HCT116 (cell line): ENCODE measurements at regions not wholly inside any gene's neighbourhood (a gene's known extent, or its start where the extent isn't known, plus 50 kb on each side); places are given as distances from the start of the nearest gene placed in this dataset.

Experiments
- ATAC-seq: fragments of 200-7000 bp; cut with Tn5 transposase; 2 replicates; pipeline ENCODE4 v1.9.1; 2020; ENCODE audit warnings: mild to moderate bottlenecking, moderate library complexity
- BruUV-seq: library from RNA; stranded (reverse); fragments of 400-500 nt; replicated peaks from 2 replicates; lab custom pipeline; 2021; lab: Mats Ljungman, UMichigan
- CTCF ChIA-PET: fragments of 300-600 bp; sonication (Branson Sonifier 250); formaldehyde crosslinking; loops from one replicate; lab custom pipeline; 2021; ENCODE audit warnings: antibody characterized with exemption; lab: Charles Lee
- POLR2A ChIA-PET: fragments of 300-600, 350-600 bp; sonication (Branson Sonifier 250); formaldehyde crosslinking; loops from one replicate; lab custom pipeline; 2021; ENCODE audit warnings: antibody characterized with exemption; lab: Charles Lee
- RAD21 ChIA-PET, 2 experiments: fragments of 300-600 bp; sonication (Branson Sonifier 250); formaldehyde crosslinking; loops; one replicate each; lab custom pipeline; 2023; ENCODE audit warnings: low total read pairs in 2 of 2; ENCODE audit not compliant: uncharacterized antibody in 2 of 2, unreplicated experiment in 2 of 2, low non-redundant PET in 1 of 2; lab: Charles Lee
- DNase-seq: peaks from one replicate; pipeline ENCODE4 v3.0.0-alpha.2; 2010; ENCODE audit warnings: low read depth, low spot score
- H2AFZ ChIP-seq: fragments of 200-600 bp; shearing (Covaris generic), sonication (generic); 2 replicates; pipeline ENCODE4 v1.6.1; 2017; ENCODE audit warnings: low read depth, mixed run types, mixed read lengths, antibody characterized with exemption, low read length; ENCODE audit not compliant: poor library complexity, severe bottlenecking
- H3K27ac ChIP-seq: 2 replicates; pipeline ENCODE4 v1.5.1; 2012; ENCODE audit warnings: low read depth, low read length
- H3K27me3 ChIP-seq: fragments of 200-600 bp; sonication (generic); 2 replicates; pipeline ENCODE4 v1.6.1; 2016; ENCODE audit warnings: mixed run types, low read length, mixed read lengths; ENCODE audit not compliant: insufficient read depth
- H3K36me3 ChIP-seq, 2 experiments: fragments of 200-500 bp in 1 of 2; fragments of 200-600 bp in 1 of 2; sonication (Bioruptor generic) in 1 of 2; sonication (generic) in 1 of 2; 2 replicates each; pipeline versions ENCODE4 v1.5.1 to v1.6.1; 2014 to 2016; ENCODE audit warnings: low read length in 2 of 2, inconsistent platforms in 1 of 2, mixed read lengths in 1 of 2, mixed run types in 1 of 2; ENCODE audit not compliant: insufficient read depth in 2 of 2, control insufficient read depth in 1 of 2
- H3K4me1 ChIP-seq, 2 experiments: fragments of 200-600 bp in 1 of 2; sonication (generic) in 1 of 2; 2 replicates each; pipeline versions ENCODE4 v1.5.1 to v1.6.1; 2012 to 2017; ENCODE audit warnings: low read length in 2 of 2, inconsistent platforms in 1 of 2, mild to moderate bottlenecking in 1 of 2, mixed read lengths in 1 of 2, mixed run types in 1 of 2, moderate library complexity in 1 of 2; ENCODE audit not compliant: insufficient read depth in 2 of 2, control insufficient read depth in 1 of 2
- H3K4me2 ChIP-seq: fragments of 200-600 bp; sonication (generic); 2 replicates; pipeline ENCODE4 v1.6.1; 2017; ENCODE audit warnings: mixed run types, low read length, mixed read lengths
- H3K4me3 ChIP-seq, 2 experiments: fragments of 200-600 bp in 1 of 2; sonication (generic) in 1 of 2; replicated peaks in 1 of 2; 2 replicates each; pipeline ENCODE4 v1.5.1; 2011 to 2016; ENCODE audit warnings: low read length in 2 of 2, control low read depth in 1 of 2, low read depth in 1 of 2, mild to moderate bottlenecking in 1 of 2, mixed read lengths in 1 of 2, mixed run types in 1 of 2
- H3K79me2 ChIP-seq: fragments of 200-600 bp; sonication (generic); 2 replicates; pipeline ENCODE4 v1.6.1; 2017; ENCODE audit warnings: mild to moderate bottlenecking, mixed run types, low read length, moderate library complexity, mixed read lengths; ENCODE audit not compliant: insufficient read depth
- H3K9ac ChIP-seq: fragments of 200-600 bp; sonication (generic); 2 replicates; pipeline ENCODE4 v1.6.1; 2016; ENCODE audit warnings: low read length, mixed read lengths
- H3K9me2 ChIP-seq: fragments of 200-600 bp; sonication (generic), shearing (Covaris generic); 2 replicates; pipeline ENCODE4 v1.6.1; 2017; ENCODE audit warnings: mixed run types, mild to moderate bottlenecking, moderate library complexity; ENCODE audit not compliant: insufficient read depth
- H3K9me3 ChIP-seq, 2 experiments: fragments of 200-500 bp in 1 of 2; fragments of 200-600 bp in 1 of 2; sonication (Bioruptor generic) in 1 of 2; sonication (generic) in 1 of 2; 2 replicates each; pipeline ENCODE4 v1.6.1; 2014 to 2017; ENCODE audit warnings: low read length in 2 of 2, mixed read lengths in 2 of 2, inconsistent platforms in 1 of 2, low read depth in 1 of 2, mild to moderate bottlenecking in 1 of 2, mixed run types in 1 of 2, moderate library complexity in 1 of 2; ENCODE audit not compliant: control insufficient read depth in 1 of 2, insufficient read depth in 1 of 2
- H4K20me1 ChIP-seq: fragments of 200-600 bp; sonication (generic), shearing (Covaris generic); 2 replicates; pipeline ENCODE4 v1.6.1; 2017; ENCODE audit warnings: mixed run types, mild to moderate bottlenecking, moderate library complexity; ENCODE audit not compliant: insufficient read depth
- CBX3 ChIP-seq: IDR thresholded peaks from 2 replicates; pipeline ENCODE4 v1.6.1; 2012; ENCODE audit warnings: low read depth
- ELF1 ChIP-seq: IDR thresholded peaks from 2 replicates; pipeline ENCODE4 v1.6.1; 2012; ENCODE audit warnings: low read depth, borderline replicate concordance
- EZH2 ChIP-seq: fragments of 200-600 bp; sonication (generic); IDR thresholded peaks from 2 replicates; pipeline ENCODE4 v1.6.1; 2017; ENCODE audit warnings: antibody characterized with exemption, mixed run types
- FOSL1 ChIP-seq: IDR thresholded peaks from 2 replicates; pipeline ENCODE4 v1.6.1; 2012; ENCODE audit warnings: low read depth
- JUND ChIP-seq: IDR thresholded peaks from 2 replicates; pipeline ENCODE4 v1.6.1; 2012
- POLR2A ChIP-seq: IDR thresholded peaks from 2 replicates; pipeline ENCODE4 v1.7.0; 2011; ENCODE audit warnings: borderline replicate concordance; ENCODE audit not compliant: insufficient read depth, insufficient read length; ENCODE audit errors: extremely low read depth
- POLR2AphosphoS5 ChIP-seq: IDR thresholded peaks from 2 replicates; pipeline ENCODE4 v1.6.1; 2011; ENCODE audit warnings: mild to moderate bottlenecking, low read depth, low read length, moderate library complexity
- RAD21 ChIP-seq: IDR thresholded peaks from 2 replicates; pipeline ENCODE4 v1.6.1; 2012; ENCODE audit warnings: low read depth, mild to moderate bottlenecking
- SIN3A ChIP-seq: IDR thresholded peaks from 2 replicates; pipeline ENCODE4 v1.6.1; 2012; ENCODE audit warnings: low read depth
- SP1 ChIP-seq: IDR thresholded peaks from 2 replicates; pipeline ENCODE4 v1.6.1; 2012; ENCODE audit warnings: low read depth
- SRF ChIP-seq: IDR thresholded peaks from 2 replicates; pipeline ENCODE4 v1.6.1; 2012; ENCODE audit warnings: low read depth
- TCF7L2 ChIP-seq: IDR thresholded peaks from 2 replicates; pipeline ENCODE4 v1.7.0; 2011; ENCODE audit warnings: borderline replicate concordance, inconsistent platforms; ENCODE audit not compliant: insufficient read depth, insufficient read length; ENCODE audit errors: extremely low read depth
- YY1 ChIP-seq: IDR thresholded peaks from 2 replicates; pipeline ENCODE4 v1.6.1; 2011; ENCODE audit warnings: low read length, low read depth, moderate library complexity, mild to moderate bottlenecking; ENCODE audit not compliant: insufficient replicate concordance; ENCODE audit errors: extremely low read depth
- ZFX ChIP-seq: fragments of 450-650 bp; IDR thresholded peaks from 2 replicates; pipeline ENCODE4 v1.6.1; 2017
- ZNF274 ChIP-seq: fragments of 200-500 bp; sonication (Bioruptor generic); IDR thresholded peaks from 2 replicates; pipeline ENCODE4 v1.6.1; 2014; ENCODE audit warnings: mild to moderate bottlenecking, low read depth, low read length, inconsistent platforms
- intact Hi-C: fragments of 100-400 bp; cut with micrococcal nuclease; formaldehyde crosslinking; loops from 2 replicates; pipeline ENCODE4 v1.10.0; 2022
- TF ChIP-seq, protein P1 (sequence below): IDR thresholded peaks from 2 replicates; pipeline ENCODE4 v1.6.1; 2011; ENCODE audit warnings: mild to moderate bottlenecking, low read length, moderate library complexity; ENCODE audit not compliant: insufficient replicate concordance; ENCODE audit errors: extremely low read depth
- TF ChIP-seq, protein P2 (sequence below), 3 experiments: fragments of 200-600 bp in 1 of 3; sonication (generic) in 1 of 3; IDR thresholded peaks in 2 of 3; conservative IDR thresholded peaks in 1 of 3; 2 replicates each; pipeline ENCODE4 v1.5.1; 2012 to 2017; ENCODE audit warnings: low read depth in 2 of 3, low read length in 2 of 3, antibody characterized with exemption in 1 of 3, borderline replicate concordance in 1 of 3, control low read depth in 1 of 3, mild to moderate bottlenecking in 1 of 3, mixed read lengths in 1 of 3, mixed run types in 1 of 3, moderate library complexity in 1 of 3; ENCODE audit not compliant: insufficient read depth in 1 of 3

DNA sequence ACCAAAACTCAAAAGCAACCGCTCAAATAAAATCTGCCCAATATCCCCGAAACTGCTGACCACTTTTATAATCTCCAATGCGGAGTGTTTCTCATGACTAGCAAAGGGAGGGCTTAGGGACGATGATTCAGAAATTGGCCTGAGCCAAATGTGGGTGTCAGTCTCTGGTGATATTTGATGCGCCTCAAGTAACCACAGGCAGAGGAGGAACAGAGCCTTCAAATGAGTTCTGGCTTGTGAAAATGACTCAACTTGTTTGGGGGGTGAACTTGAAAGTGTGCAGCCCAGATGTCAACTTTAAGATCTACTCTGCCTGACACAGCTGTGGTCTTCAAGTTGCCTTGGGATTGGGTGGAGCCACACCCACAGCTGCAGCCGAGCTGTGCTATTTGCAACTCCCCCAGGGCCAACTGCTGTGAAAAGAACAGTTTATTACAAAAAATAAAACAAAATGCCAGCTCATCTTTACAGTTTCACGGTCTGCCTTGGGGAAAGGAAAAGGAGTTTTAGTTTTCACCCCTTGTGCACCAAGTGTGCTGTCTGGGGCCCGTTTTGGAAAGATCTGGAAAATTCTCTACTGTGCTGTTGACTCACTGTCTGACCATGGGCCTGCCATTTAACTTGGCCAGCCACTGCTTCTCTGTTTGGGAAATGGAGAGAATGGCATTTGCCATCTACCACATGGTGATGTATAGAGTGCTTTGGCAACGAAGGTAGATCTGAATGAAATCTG lies 222.1 kb downstream of the MTX2 start:
- ATAC-seq (no peak), DNase-seq (no peak)
- Histone ChIP-seq H3K4me1 (no peaks in the 10 kb centered on the region), H3K9me2 (no peaks in the 10 kb centered on the region), H3K9ac (no peak overlapping the region), H3K4me3 (no peak overlapping the region), H3K36me3 (no peaks in the 10 kb centered on the region), H4K20me1 (no peaks in the 10 kb centered on the region), H3K4me2 (no peak overlapping the region), H3K79me2 (no peaks in the 10 kb centered on the region), H2AFZ (no peak overlapping the region), H3K27ac (no peak overlapping the region), H3K27me3 (no peaks in the 10 kb centered on the region), H3K9me3 (no peaks in the 10 kb centered on the region)
- ChIA-PET CTCF (no interaction called here), POLR2A (no interaction called here), RAD21 (no interaction called here)
- BruUV-seq, result no TSS peak
- intact Hi-C loops, result no loop called here
- TF ChIP-seq CBX3 (no peak), ZFX (no peak), ZNF274 (no peak), EZH2 (no peak), ELF1 (no peak), JUND (no peak), POLR2A (no peak), POLR2AphosphoS5 (no peak), YY1 (no peak), RAD21 (no peak), SRF (no peak), SIN3A (no peak), TCF7L2 (no peak), SP1 (no peak), FOSL1 (no peak)
- TF ChIP-seq, protein P1, sequence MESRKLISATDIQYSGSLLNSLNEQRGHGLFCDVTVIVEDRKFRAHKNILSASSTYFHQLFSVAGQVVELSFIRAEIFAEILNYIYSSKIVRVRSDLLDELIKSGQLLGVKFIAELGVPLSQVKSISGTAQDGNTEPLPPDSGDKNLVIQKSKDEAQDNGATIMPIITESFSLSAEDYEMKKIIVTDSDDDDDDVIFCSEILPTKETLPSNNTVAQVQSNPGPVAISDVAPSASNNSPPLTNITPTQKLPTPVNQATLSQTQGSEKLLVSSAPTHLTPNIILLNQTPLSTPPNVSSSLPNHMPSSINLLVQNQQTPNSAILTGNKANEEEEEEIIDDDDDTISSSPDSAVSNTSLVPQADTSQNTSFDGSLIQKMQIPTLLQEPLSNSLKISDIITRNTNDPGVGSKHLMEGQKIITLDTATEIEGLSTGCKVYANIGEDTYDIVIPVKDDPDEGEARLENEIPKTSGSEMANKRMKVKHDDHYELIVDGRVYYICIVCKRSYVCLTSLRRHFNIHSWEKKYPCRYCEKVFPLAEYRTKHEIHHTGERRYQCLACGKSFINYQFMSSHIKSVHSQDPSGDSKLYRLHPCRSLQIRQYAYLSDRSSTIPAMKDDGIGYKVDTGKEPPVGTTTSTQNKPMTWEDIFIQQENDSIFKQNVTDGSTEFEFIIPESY, result no peak
- TF ChIP-seq, protein P2, sequence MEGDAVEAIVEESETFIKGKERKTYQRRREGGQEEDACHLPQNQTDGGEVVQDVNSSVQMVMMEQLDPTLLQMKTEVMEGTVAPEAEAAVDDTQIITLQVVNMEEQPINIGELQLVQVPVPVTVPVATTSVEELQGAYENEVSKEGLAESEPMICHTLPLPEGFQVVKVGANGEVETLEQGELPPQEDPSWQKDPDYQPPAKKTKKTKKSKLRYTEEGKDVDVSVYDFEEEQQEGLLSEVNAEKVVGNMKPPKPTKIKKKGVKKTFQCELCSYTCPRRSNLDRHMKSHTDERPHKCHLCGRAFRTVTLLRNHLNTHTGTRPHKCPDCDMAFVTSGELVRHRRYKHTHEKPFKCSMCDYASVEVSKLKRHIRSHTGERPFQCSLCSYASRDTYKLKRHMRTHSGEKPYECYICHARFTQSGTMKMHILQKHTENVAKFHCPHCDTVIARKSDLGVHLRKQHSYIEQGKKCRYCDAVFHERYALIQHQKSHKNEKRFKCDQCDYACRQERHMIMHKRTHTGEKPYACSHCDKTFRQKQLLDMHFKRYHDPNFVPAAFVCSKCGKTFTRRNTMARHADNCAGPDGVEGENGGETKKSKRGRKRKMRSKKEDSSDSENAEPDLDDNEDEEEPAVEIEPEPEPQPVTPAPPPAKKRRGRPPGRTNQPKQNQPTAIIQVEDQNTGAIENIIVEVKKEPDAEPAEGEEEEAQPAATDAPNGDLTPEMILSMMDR (IDR thresholded peaks at IDR 0.05 in 2 of 3, conservative IDR thresholded peaks at IDR 0.05 in 1 of 3; ENCODE audit: borderline replicate concordance in 1 of 3, insufficient read depth in 1 of 3, low read depth in 2 of 3, low read length in 2 of 3), result no peak
